GM23338 (cell line): ENCODE measurements at regions not wholly inside any gene's neighbourhood (a gene's known extent, or its start where the extent isn't known, plus 50 kb on each side); places are given as distances from the start of the nearest gene placed in this dataset.

Experiments
- ATAC-seq: fragments of 200-7000 bp; cut with Tn5 transposase; 3 replicates; pipeline ENCODE4 v1.9.1; 2020
- DNase-seq: peaks from one replicate; pipeline ENCODE4 v3.0.0-alpha.2; 2015; ENCODE audit warnings: low spot score
- H2AFZ ChIP-seq: fragments of 200-600 bp; sonication (generic); 2 replicates; pipeline ENCODE4 v1.8.0; 2016; ENCODE audit warnings: antibody characterized with exemption, mild to moderate bottlenecking, moderate library complexity
- H3F3A ChIP-seq: fragments of 200-600 bp; sonication (generic); replicated peaks from 2 replicates; pipeline ENCODE4 v1.8.0; 2017; ENCODE audit warnings: antibody characterized with exemption, mixed run types, low read depth
- H3K27ac ChIP-seq: fragments of 200-600 bp; sonication (generic); 2 replicates; pipeline ENCODE4 v1.6.1; 2016; ENCODE audit warnings: low read depth
- H3K27me3 ChIP-seq: fragments of 200-600 bp; sonication (generic); 2 replicates; pipeline ENCODE4 v1.8.0; 2016; ENCODE audit warnings: mild to moderate bottlenecking, mixed run types, moderate library complexity; ENCODE audit not compliant: insufficient read depth
- H3K36me3 ChIP-seq: fragments of 200-600 bp; sonication (generic); 2 replicates; pipeline ENCODE4 v1.8.0; 2016; ENCODE audit warnings: mild to moderate bottlenecking; ENCODE audit not compliant: insufficient read depth
- H3K4me1 ChIP-seq: fragments of 200-600 bp; sonication (generic); 2 replicates; pipeline ENCODE4 v1.8.0; 2016; ENCODE audit warnings: mild to moderate bottlenecking, moderate library complexity; ENCODE audit not compliant: insufficient read depth
- H3K4me2 ChIP-seq: fragments of 200-600 bp; sonication (generic); 2 replicates; pipeline ENCODE4 v1.7.1; 2017; ENCODE audit warnings: mixed run types
- H3K4me3 ChIP-seq: fragments of 200-600 bp; sonication (generic); 2 replicates; pipeline ENCODE4 v1.6.1; 2016; ENCODE audit warnings: mixed run types
- H3K79me2 ChIP-seq: fragments of 200-600 bp; sonication (generic); replicated peaks from 2 replicates; pipeline ENCODE4 v1.8.0; 2017; ENCODE audit warnings: mild to moderate bottlenecking; ENCODE audit not compliant: insufficient read depth
- H3K9me2 ChIP-seq: fragments of 200-600 bp; sonication (generic); 2 replicates; pipeline ENCODE4 v1.8.0; 2017; ENCODE audit not compliant: insufficient read depth
- H4K20me1 ChIP-seq: fragments of 200-600 bp; sonication (generic); replicated peaks from 2 replicates; pipeline ENCODE4 v1.8.0; 2017; ENCODE audit warnings: mild to moderate bottlenecking; ENCODE audit not compliant: insufficient read depth
- H3K27ac Mint-ChIP-seq: 2 replicates; pipeline ENCODE4 v1.8.0; 2020; ENCODE audit warnings: inconsistent platforms, mild to moderate bottlenecking, moderate library complexity, mixed read lengths
- H3K27me3 Mint-ChIP-seq: 3 replicates; pipeline ENCODE4 v1.8.0; 2022; ENCODE audit warnings: low read depth, mild to moderate bottlenecking, moderate library complexity, mixed read lengths, inconsistent platforms; ENCODE audit not compliant: insufficient read depth, poor library complexity
- H3K36me3 Mint-ChIP-seq: 3 replicates; pipeline ENCODE4 v1.8.0; 2021; ENCODE audit warnings: low read depth, mild to moderate bottlenecking, inconsistent platforms, moderate library complexity, mixed read lengths
- H3K4me1 Mint-ChIP-seq: 3 replicates; pipeline ENCODE4 v1.8.0; 2020; ENCODE audit warnings: mild to moderate bottlenecking, inconsistent platforms, mixed read lengths
- H3K4me3 Mint-ChIP-seq: 3 replicates; pipeline ENCODE4 v1.8.0; 2021; ENCODE audit warnings: moderate library complexity, mild to moderate bottlenecking, inconsistent platforms, mixed read lengths
- H3K9me3 Mint-ChIP-seq: 3 replicates; pipeline ENCODE4 v1.8.0; 2020; ENCODE audit warnings: moderate library complexity, mild to moderate bottlenecking, inconsistent platforms, mixed read lengths
- CREB1 ChIP-seq: fragments of 250-450 bp; sonication (Bioruptor Pico); IDR thresholded peaks from 2 replicates; pipeline ENCODE4 v1.5.0; 2020; ENCODE audit warnings: low read depth, mild to moderate bottlenecking, moderate library complexity
- CTCF ChIP-seq, 2 experiments: fragments of 200-600 bp in 1 of 2; sonication (generic) in 1 of 2; conservative IDR thresholded peaks; 2 replicates each; pipeline versions ENCODE4 v1.5.1 to v1.6.1; 2016 to 2017; ENCODE audit warnings: antibody characterized with exemption in 2 of 2, low read depth in 2 of 2, mild to moderate bottlenecking in 2 of 2, moderate library complexity in 1 of 2
- ETS1 ChIP-seq: IDR thresholded peaks from 2 replicates; pipeline ENCODE4 v1.6.1; 2016; ENCODE audit warnings: antibody characterized with exemption
- EZH2 ChIP-seq: fragments of 200-600 bp; sonication (generic); IDR thresholded peaks from one replicate; pipeline ENCODE4 v1.8.0; 2017; ENCODE audit warnings: antibody characterized with exemption, mild to moderate bottlenecking, low read depth; ENCODE audit not compliant: unreplicated experiment
- EZH2phosphoT487 ChIP-seq: fragments of 200-600 bp; sonication (generic); IDR thresholded peaks from one replicate; pipeline ENCODE4 v1.8.1; 2018; ENCODE audit warnings: antibody characterized with exemption; ENCODE audit not compliant: unreplicated experiment
- JUNB ChIP-seq: IDR thresholded peaks from one replicate; pipeline ENCODE4 v1.6.1; 2016; ENCODE audit warnings: antibody characterized with exemption; ENCODE audit not compliant: unreplicated experiment
- NANOG ChIP-seq: IDR thresholded peaks from 2 replicates; pipeline ENCODE4 v1.6.1; 2016; ENCODE audit warnings: antibody characterized with exemption, borderline replicate concordance
- POLR2AphosphoS5 ChIP-seq: IDR thresholded peaks from 2 replicates; pipeline ENCODE4 v1.6.1; 2016; ENCODE audit warnings: antibody characterized with exemption, low read depth
- REST ChIP-seq: IDR thresholded peaks from one replicate; pipeline ENCODE4 v1.6.1; 2018; ENCODE audit warnings: antibody characterized with exemption; ENCODE audit not compliant: unreplicated experiment
- STAT1 ChIP-seq: IDR thresholded peaks from one replicate; pipeline ENCODE4 v1.6.1; 2016; ENCODE audit warnings: antibody characterized with exemption; ENCODE audit not compliant: unreplicated experiment
- ZNF114 ChIP-seq: fragments of 250-450 bp; sonication (Bioruptor Pico); IDR thresholded peaks from 2 replicates; pipeline ENCODE4 v1.5.0; 2020; ENCODE audit warnings: mild to moderate bottlenecking, moderate library complexity
- ZNF331 ChIP-seq: fragments of 250-450 bp; sonication (Bioruptor Pico); IDR thresholded peaks from 2 replicates; pipeline ENCODE4 v1.5.0; 2020; ENCODE audit warnings: low read depth, mild to moderate bottlenecking, moderate library complexity
- ZNF462 ChIP-seq: fragments of 250-450 bp; sonication (Bioruptor Pico); IDR thresholded peaks from 2 replicates; pipeline ENCODE4 v1.5.0; 2020; ENCODE audit warnings: mild to moderate bottlenecking, moderate library complexity

GRCh38 chr3:22490747-22491146 lies 712.4 kb upstream of the UBE2E2 start (continued):
- no peak for TF ChIP-seq CTCF (conservative IDR thresholded peaks at IDR 0.05; ENCODE audit: low read depth in 2 of 2)
- TF ChIP-seq POLR2AphosphoS5: no peak
- TF ChIP-seq EZH2: no peak
- no peak for TF ChIP-seq EZH2phosphoT487
- TF ChIP-seq NANOG: no peak
- no peak for TF ChIP-seq STAT1
- no peak for TF ChIP-seq ETS1
- TF ChIP-seq ZNF114: no peak
- TF ChIP-seq REST: no peak

GRCh38 chr3:22491344-22491743 lies 711.8 kb upstream of the UBE2E2 start:
- H4K20me1 ChIP-seq: no peaks in the 10 kb centered on the region
- no peak overlapping the region for H3K4me2 ChIP-seq
- Mint-ChIP-seq H3K27ac (no peak overlapping the region), H3K4me3 (no peak overlapping the region), H3K9me3 (no peaks in the 10 kb centered on the region), H3K36me3 (no peaks in the 10 kb centered on the region), H3K27me3 (peaks cover 11% of the 10 kb centered on the region), H3K4me1 (peaks cover 8% of the 10 kb centered on the region; the same call in 2 of the 3 replicates)
- H3K4me1 ChIP-seq: peaks cover 18% of the 10 kb centered on the region; the same call in 1 of the 2 replicates
- no peak overlapping the region for H3K4me3 ChIP-seq
- no peak for DNase-seq
- H3F3A ChIP-seq: no peaks in the 10 kb centered on the region
- no peak overlapping the region for H2AFZ ChIP-seq
- ATAC-seq: no peak
- H3K27ac ChIP-seq: no peak overlapping the region
- H3K79me2 ChIP-seq: no peaks in the 10 kb centered on the region
- no peaks in the 10 kb centered on the region for H3K9me2 ChIP-seq
- H3K27me3 ChIP-seq: peaks cover 20% of the 10 kb centered on the region; the same call in 1 of the 2 replicates
- no peaks in the 10 kb centered on the region for H3K36me3 ChIP-seq
- no peak for TF ChIP-seq EZH2phosphoT487
- TF ChIP-seq CREB1 (CRISPR knock-in tag): no peak
- no peak for TF ChIP-seq ZNF114
- no peak for TF ChIP-seq STAT1
- no peak for TF ChIP-seq JUNB
- no peak for TF ChIP-seq ZNF462 (CRISPR knock-in tag)
- no peak for TF ChIP-seq ZNF331 (CRISPR knock-in tag)
